GM19240 (cell line): ENCODE measurements at regions not wholly inside any gene's neighbourhood (a gene's known extent, or its start where the extent isn't known, plus 50 kb on each side); places are given as distances from the start of the nearest gene placed in this dataset.
"Not testable (repeated sequence)": the region's sequence is repeated elsewhere in the genome, so short reads cannot be mapped to it uniquely, and the experiment has no call there.

Experiments used
- DNase-seq: peaks from one replicate; pipeline ENCODE4 v3.0.0; 2011; ENCODE audit warnings: low spot score; ENCODE audit not compliant: insufficient read length

DNA sequence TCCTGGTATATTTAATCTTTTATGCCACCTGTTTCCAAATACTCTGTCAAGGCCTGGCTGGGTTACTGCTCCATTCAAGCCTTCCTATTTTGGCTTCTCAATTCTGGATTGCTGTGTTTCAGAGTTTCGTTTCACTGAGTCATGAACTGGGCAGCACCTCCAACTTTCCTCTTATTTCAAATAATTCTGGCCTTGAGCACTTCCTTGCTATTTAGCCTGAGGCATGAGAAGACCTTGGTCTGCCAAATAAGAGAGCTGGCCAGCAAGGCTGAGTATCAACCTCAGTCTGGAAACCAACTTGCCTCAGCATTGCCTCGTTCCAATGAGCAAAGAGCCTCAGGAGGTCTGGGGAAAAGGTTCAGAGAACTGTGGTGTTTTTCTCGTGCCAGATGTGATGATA lies 66.6 kb downstream of the TNFAIP3 start:
- DNase-seq = no peak

DNA sequence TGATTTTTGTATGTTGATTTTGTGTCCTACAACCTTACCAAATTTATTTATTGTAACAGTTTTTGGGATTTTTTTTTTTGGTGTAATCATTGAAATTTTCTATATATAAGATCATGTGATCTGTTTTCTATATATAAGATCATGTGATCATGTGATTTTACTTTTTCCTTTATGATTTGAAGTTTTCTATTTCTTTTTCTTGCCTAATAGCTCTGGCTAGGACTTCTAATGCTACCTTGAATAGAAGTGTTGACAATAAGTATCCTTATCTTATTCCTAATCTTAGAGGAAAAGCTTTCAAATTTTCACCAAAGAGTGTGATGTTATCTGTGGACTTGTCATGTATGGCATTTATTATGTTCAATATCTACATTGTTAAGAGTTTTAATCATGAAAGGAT lies 69.7 kb downstream of the TNFAIP3 start:
- no peak for DNase-seq

DNA sequence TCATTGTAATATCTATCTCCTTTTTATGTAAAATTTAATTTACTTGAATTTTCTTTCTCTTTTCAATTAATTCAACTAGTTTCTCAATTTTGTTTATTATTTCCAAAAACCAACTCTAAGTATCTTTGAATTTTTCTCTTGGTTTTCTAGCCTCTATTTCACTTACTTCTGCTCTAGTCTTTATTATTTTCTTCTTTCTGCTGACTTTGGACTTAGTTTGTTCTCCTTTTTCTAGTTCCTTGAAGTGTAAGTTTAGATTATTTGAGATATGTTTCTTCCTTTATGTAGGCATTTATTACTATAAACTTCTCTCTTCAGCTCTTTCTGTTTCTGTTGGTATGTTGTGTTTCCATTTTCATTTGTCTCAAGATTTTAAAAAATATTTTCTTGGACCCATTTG lies 70.8 kb downstream of the TNFAIP3 start:
- DNase-seq = no peak

DNA sequence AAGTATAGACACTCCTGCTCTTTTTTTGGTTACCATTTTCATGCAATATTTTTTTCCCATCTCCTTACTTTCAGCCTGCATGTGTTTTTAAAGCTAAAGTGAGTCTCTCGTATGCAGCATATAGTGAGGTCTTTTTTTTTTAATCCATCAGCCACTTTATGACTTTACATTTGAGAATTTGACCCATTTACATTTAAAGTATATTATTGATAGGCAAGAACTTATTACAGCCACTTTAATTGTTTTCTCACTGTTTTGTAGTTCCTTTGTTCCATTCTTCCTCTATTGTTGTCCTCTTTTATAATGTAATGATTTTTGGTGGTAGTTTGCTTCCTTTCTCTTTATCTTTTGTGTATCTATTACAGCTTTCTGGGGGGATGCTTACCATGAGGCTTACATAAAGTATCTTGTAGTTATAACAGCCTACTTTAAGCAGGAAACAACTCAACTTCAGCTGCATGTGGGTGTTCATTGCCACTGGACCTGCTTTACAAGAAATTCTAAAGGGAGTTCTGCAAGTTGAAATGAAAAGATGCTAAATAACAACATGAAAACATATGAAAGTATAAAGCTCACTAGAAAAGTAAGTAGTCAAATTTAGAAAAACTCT lies 71.8 kb downstream of the TNFAIP3 start:
- no peak for DNase-seq

DNA sequence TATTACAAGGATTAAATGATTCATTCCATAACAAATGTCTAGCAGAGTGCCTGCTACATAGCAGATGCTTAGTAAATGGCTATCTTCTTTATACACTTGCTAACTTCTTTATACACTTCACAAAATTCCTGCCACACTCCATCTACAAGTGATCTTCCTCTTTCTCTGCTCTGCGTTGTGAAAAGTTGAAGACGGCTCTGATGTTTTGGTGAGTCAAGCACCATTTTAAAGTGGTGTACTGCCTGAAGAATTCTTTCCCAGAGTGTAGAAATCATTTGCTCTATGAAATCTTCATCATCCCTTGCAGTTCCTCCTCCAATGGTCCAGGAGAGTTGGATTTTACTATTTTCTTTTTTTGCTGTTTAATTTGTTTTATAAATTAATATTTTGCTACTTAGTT lies 74.9 kb downstream of the TNFAIP3 start:
- DNase-seq = no peak

DNA sequence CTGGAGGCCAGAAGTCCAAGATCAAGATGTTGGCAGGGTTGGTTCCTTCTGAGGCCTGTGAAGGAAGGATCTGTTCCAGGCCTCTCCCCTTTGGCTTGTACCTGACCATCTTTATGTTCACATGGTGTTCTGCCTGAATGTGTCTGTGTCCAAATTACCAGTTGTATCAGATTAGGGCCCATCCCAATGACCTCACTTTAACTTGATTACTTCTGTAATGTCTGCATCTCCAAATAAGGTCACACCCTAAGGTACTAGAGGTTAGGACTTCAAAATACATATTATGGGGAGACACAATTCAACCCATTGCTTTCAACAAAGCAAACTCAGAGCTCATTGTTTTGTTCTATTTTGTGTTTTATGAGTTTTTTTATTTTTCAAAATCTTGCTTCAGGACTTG lies 75.7 kb downstream of the TNFAIP3 start:
- DNase-seq = no peak

DNA sequence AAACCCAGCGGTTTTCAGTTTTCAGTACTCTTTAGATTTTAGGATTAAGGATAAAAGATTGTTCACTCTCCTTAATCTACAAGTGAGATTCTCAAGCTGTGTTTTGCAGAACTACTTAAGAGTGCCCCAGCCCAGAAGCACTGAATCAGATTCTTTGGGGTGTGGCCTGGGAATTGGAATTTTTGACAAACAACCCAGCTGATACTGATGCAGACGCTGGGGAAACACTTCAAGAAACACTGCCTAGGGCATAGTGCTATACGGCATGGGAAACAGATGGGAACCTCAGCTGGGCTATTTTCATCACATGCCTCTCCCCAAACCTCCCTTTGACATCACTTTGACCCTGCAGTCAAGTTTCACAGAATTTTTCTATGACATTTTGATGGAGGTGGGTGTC lies 77.3 kb downstream of the TNFAIP3 start:
- not testable (repeated sequence) for DNase-seq

DNA sequence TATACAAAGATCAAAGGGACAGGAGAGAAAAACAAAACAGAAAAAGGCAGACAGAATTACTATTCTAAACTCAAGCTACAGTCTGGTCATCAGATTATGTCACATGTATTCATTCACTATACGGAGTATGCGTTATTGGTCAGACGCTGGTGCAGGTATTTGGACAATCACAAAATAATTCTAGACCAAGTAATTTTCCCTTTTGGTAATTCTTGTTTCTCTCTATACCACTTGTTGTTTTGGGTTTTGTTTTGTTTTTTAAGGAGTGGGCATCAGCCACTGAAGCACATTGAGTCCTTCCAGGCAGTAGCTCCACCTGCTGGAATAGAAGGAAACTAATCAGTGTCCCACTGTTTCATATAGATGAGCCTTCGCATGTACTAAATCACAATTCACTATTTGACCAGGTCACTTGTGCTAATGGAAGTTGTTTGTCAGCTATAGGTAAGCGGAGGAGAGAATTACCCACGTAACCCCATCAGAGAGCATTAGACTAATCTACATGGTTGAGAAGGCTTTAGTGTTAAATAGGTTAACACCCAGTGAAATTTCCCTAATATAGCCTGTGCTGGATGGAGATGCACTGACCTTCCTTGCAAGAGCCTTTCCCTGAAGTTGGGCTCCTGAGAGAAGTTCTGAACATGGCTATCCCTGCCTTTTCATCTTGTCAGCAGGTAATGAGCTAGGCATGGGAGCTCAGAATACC lies 77.9 kb downstream of the TNFAIP3 start:
- DNase-seq = no peak

DNA sequence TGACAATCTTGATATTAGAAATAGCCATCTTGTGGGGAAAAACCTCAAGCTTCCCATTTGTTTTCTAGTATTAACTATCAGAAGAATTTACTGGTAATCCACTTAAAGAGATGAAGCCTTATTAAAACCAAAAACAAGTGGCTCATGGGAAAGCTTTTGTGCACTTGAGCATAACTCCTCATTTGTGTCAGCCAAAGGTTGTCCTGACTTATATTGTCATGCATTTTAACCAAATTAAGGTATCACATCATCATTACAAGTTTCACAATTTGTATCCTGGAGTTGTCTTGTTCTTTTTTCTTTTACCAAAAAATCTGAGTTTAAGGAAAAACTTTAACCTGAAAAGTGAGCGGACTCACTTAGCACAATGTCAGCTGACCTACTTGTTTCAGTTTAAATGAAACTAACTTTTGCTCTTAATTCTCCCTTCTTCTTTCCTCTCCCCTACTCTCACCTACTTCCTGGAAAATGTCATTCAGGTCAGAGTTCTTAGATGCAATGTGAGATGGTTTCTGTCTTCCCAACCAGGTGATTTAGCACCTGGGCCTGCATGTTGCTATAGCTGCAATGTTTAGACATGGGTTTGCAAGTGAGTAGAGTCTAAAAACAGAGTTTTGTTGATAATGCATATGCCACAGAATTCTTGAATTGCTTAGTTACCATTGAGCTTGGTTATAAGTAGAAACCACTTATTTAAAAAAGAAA lies 82.8 kb downstream of the TNFAIP3 start:
- no peak for DNase-seq

DNA sequence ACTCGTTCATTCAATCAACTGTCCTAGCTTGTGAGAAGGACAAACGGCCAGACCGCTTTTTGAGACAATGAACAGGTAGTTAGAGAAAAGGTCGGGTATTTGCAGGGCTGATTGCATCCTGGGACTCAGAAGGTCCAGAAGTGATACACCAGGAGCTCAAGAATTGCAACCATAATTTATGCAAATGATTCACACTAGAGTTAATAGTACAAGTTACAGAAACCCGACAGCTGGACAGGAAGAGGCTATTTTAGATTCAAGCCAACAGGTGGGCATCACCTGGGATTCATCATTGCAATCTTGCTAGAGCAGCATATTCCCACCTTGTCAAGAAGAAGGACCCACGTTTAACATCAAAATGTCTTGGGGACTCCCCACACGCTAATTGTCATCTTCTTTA lies 83.5 kb downstream of the TNFAIP3 start:
- no peak for DNase-seq

DNA sequence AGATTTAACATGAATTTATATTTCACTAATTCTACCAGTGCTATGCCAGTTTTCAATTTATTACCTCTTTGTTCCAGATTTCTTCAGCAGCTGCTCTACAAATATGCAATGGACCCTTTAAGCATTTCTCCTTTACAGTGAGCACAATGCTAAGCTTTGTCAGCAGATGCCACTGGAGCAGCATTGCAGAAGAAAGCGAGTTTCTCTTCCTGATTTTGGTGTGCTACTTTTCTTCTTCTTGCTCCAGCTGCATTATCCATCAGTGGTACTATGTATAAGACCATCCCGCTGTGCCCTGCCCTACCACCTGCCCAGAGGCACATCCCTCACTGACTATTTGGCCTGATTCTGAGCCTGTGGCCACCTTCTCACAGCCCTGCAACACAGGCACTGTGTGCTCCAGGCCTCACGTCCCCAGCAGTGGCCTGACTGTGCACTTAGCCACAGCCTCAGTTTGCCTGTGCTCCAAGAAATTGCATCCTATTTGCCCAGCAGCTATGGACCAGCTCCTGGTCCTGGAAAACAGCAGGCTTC lies 84.1 kb downstream of the TNFAIP3 start:
- DNase-seq = no peak

DNA sequence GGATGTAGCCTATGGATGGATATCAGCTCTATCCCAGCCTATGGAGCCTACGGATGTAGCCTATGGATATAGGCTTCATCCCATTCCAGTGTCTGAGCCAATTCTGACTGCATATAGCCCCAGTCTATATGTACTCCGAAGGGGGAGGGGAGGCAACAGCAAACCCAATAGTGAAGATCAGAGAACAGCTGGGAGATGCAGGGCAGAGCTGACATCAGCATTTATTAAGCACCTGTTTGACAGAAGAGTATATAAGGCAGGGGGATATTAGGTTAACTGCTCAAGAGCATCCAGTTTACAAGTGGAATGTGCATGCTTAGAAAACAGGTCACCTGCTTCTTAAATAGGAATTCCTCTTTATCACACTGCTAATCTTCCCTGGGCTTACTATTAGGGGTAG lies 85.2 kb downstream of the TNFAIP3 start:
- no peak for DNase-seq

DNA sequence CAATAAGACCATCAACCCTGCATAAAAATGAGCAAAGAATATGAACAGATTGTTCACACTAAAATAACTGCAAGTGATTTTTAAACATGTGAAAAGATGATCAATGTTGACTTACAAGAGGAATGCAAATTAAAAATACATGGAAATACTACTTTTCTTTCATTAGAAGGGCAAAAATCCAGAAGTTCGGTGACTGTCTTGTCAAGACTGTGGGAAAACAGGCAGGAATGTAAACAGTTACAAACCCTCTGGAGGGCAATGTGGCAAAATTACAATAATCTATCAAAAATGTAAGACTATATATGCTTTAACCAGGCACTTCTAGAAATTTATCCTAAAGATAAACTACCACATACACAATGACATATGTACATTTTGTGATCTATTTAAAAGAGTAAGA lies 86.7 kb downstream of the TNFAIP3 start:
- no peak for DNase-seq

DNA sequence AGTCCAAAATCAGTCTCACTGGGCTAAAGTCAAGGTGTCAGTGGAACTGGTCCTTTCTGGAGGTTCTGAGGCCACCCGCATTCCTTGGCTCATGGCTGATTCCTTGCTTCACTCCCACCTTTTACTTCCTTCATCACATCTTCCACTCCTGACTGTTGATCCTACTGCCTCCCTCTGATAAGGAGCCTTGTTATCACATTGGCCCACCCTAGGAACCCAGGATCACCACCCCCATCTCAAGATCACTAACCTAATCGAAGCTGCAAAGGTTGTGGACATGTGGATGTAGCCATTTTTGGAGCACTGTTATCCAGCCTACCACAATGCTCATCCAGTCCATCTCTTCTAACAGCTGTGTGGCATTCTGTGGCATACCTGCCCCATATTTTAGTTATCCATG lies 87.2 kb downstream of the TNFAIP3 start:
- no peak for DNase-seq

DNA sequence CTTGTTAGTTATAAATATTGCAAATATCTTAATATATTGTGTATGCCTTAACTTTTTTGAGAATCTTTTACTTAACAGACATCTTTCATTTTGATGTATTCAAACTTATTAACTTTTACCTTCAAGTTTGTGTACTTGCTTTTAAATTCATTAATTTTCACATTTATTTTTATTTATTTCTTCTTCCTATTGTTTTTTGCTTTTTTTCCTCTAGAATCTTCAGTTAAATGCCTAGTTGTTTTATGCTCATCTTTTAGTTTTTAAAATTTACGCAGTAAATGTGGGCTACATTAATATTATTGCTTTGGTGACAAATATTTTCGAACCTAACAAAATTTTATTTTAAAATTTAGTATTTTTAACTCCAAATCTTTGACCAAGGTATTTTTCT lies 89.0 kb downstream of the TNFAIP3 start:
- DNase-seq = no peak

DNA sequence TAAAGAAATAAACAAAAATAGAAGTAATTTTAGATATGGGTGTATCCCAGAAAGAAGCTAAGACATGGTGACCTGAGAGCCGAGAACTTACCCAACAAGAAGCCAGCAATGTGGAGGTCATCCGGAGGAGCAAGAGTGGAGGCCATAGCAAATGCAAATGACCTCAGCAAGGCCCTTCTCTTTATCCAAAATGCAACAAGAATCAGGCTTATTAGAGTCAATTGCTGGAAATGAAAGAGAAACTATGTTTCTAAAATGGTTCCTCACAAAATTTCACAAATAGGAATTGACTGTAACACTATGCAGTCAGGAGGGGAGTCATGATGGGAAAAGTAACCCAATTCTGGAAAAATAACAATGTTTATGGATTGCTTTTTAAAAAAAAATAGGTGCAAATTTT lies 90.4 kb downstream of the TNFAIP3 start:
- DNase-seq = no peak

DNA sequence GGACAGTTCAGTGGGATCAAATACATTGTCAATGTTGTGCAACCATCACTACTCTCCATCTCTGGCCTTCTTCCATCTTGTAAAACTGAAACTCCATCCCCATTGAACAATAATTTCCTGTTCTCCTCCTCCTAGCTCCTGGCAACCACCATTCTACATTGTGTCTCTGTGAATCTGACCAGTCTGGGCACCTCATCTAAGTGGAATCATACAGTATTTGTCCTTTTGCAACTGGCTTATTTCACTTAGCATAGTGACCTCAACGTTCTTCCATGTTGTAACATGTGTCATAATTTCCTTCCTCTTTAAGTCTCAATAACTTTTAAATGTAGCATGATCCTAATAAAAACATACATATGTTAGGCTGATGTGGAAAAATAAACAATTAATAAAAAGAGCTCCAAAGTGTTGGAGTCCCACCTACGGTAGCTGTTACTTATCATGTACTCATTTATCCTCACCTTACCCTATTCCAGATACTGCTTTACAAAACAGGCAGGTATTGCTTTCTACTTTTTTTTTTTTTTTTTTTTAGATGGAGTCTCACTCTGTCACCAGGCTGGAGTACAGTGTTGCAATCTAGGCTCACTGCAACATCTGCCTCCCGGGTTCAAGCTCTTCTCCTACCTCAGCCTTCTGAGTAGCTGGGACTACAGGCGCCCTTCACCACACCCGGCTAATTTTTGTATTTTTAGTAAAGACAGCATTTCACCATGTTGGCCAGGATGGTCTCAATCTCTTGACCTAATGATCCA lies 91.9 kb downstream of the TNFAIP3 start:
- DNase-seq = no peak

DNA sequence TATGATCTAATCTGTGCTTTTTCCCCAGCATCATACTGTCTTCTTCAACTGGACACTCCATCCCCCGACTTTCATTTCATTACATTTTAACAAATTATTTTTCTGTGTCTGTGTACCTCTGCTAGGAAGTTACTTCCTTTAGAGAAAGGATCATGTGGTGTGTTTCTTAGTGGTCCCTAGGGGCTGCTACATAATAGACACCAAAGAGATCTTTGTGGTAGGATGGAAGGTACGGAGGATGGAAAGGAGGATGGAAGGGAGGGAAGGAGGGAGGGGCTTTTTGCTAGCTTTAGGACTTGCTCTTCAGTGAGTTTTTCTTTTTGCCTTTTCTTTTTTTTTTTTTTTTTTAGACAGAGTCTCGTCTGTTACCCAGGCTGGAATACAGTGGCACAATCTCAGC lies 95.7 kb downstream of the TNFAIP3 start:
- DNase-seq = no peak

DNA sequence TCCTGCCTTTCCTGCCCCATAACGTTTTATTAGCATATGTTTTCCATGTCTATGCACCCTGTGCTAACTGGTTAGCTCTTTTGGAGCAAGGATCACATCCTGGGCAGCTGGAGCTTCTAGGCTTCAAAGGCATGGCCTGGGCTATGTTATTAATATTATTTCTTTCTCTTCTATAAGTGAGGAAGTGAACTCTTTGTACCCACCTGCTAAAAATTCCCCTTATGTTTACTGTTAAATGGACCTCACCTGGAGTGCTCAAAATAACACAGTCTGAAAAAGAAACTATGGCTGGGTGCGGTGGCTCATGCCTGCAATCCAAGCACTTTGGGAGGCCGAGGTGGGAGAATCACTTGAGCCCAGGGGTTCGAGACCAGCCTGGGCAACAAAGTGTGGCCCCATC lies 97.8 kb downstream of the TNFAIP3 start:
- DNase-seq = no peak

DNA sequence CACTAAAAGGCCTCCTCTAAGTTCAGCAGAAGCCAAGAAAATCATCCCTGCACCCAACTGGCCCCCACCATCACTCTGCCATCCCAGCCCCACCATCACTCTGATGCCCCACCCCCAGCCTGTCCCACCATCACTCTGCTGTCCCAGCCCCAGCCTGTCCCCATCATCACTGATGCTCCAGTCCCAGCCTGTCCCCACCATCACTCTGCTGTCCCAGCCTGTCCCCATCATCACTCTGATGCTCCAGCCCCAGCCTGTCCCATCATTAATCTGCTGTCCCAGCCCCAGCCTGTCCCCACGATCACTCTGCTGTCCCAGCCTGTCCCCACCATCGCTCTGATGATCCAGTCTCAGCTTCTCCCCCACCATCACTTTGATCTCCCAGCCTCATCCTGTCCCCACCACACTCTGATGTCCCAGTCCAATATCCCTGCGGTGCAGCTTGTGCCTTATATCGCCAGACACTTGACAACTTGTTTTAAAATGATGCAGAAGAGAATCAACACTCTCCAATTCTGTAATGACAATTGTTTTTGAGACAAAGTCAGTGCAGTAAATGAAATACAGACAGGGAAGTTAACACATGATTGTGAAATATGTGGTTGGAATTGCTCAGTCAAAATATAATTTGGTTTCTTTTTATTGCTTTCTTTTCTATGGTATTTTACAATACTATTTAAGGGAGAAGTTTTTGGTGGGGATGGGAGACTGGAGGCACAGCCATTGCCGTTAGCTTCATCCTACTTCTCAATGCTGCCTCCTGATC lies 100.8 kb downstream of the TNFAIP3 start:
- DNase-seq = no peak

DNA sequence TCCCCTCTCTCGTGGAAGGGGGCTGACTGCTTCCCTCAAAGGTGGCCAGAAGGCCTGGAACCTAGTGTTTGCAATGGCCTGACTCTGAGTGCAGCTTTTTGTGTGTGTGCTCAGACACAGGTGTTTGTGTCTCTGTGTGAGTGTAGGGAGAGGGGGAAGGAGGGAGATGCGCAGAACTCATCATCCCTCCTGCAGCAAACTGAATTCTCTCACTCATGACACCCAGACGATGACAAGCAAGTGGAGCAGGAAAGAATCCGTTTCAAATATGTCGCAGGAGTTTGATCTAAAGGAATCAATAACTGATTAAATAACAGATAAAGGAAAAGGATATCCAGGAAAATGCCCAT lies 101.4 kb downstream of the TNFAIP3 start:
- DNase-seq = no peak
